Vagina (tissue), 2 donors: ENCODE measurements at regions not wholly inside any gene's neighbourhood (a gene's known extent, or its start where the extent isn't known, plus 50 kb on each side); places are given as distances from the start of the nearest gene placed in this dataset.
"Not testable (repeated sequence)": the region's sequence is repeated elsewhere in the genome, so short reads cannot be mapped to it uniquely, and the experiment has no call there.

ENCODE experiments used
- DNase-seq, 2 donors: peaks; one replicate each; pipeline ENCODE4 v3.0.0-alpha.2; 2017; ENCODE audit errors: extremely low spot score in 2 of 2
- H3K27ac ChIP-seq: fragments of 200-600 bp; sonication (generic); one replicate; pipeline ENCODE4 v1.5.1; 2019
- H3K27me3 ChIP-seq: fragments of 200-600 bp; sonication (generic); one replicate; pipeline ENCODE4 v1.5.1; 2019
- H3K36me3 ChIP-seq, 2 donors: fragments of 200-600 bp; sonication (generic); one replicate each; pipeline ENCODE4 v1.5.1; 2017 to 2019
- H3K4me1 ChIP-seq: fragments of 200-600 bp; sonication (generic); one replicate; pipeline ENCODE4 v1.5.1; 2019
- H3K4me3 ChIP-seq, 2 donors: fragments of 200-600 bp; sonication (generic); 1 replicate in 1 of 2; 2 replicates in 1 of 2; pipeline ENCODE4 v1.5.1; 2016 to 2019
- H3K9me3 ChIP-seq: fragments of 200-600 bp; sonication (generic); one replicate; pipeline ENCODE4 v1.5.1; 2019
- intact Hi-C: fragments of 100-400 bp; cut with DNase I; formaldehyde crosslinking; loops from one replicate; pipeline ENCODE4 v1.15.1; 2023

- H3K4me3 ChIP-seq, intact Hi-C loops, H3K4me1 ChIP-seq, H3K36me3 ChIP-seq, H3K27ac ChIP-seq, H3K9me3 ChIP-seq, DNase-seq, H3K27me3 ChIP-seq: not testable (repeated sequence)
Measured at GRCh38 chr2:89537862-89538261, 846.4 kb downstream of the RPIA start.

- H3K9me3 ChIP-seq, H3K4me1 ChIP-seq, H3K4me3 ChIP-seq, H3K36me3 ChIP-seq, intact Hi-C loops, H3K27me3 ChIP-seq, DNase-seq, H3K27ac ChIP-seq: not testable (repeated sequence)
Measured at GRCh38 chr2:89544110-89544509, 852.6 kb downstream of the RPIA start.

- H3K27ac ChIP-seq, H3K4me1 ChIP-seq, H3K4me3 ChIP-seq, intact Hi-C loops, H3K36me3 ChIP-seq, H3K9me3 ChIP-seq, H3K27me3 ChIP-seq, DNase-seq: not testable (repeated sequence)
Measured at GRCh38 chr2:89579154-89579553, 887.7 kb downstream of the RPIA start.

GRCh38 chr2:89582816-89583215 is 891.3 kb downstream of the RPIA start:
- H3K4me3 ChIP-seq, H3K4me1 ChIP-seq, H3K27me3 ChIP-seq, DNase-seq, H3K36me3 ChIP-seq, H3K27ac ChIP-seq, H3K9me3 ChIP-seq, intact Hi-C loops: not testable (repeated sequence)

GRCh38 chr2:89584046-89584445 is 892.6 kb downstream of the RPIA start:
- H3K9me3 ChIP-seq, H3K27me3 ChIP-seq, H3K4me1 ChIP-seq, H3K27ac ChIP-seq, intact Hi-C loops, H3K36me3 ChIP-seq: not testable (repeated sequence)
- peak in 1 of 2 donors; percentile 34 for DNase-seq
- H3K4me3 ChIP-seq, result peak overlapping the region in 1 of 2 donors; percentile 2

- H3K9me3 ChIP-seq, H3K36me3 ChIP-seq, H3K4me1 ChIP-seq, H3K27ac ChIP-seq, H3K27me3 ChIP-seq, DNase-seq, intact Hi-C loops: not testable (repeated sequence)
- H3K4me3 ChIP-seq, result peak overlapping the region in 1 of 2 donors; percentile 48
Measured at GRCh38 chr2:89584868-89585557, 893.5 kb downstream of the RPIA start.

- not testable (repeated sequence) for H3K27ac ChIP-seq
Measured at GRCh38 chr2:89585558-89585920, 894.1 kb downstream of the RPIA start.

GRCh38 chr2:89599843-89600242 is 908.4 kb downstream of the RPIA start:
- H3K9me3 ChIP-seq, H3K27ac ChIP-seq, H3K36me3 ChIP-seq, H3K4me1 ChIP-seq, intact Hi-C loops, H3K4me3 ChIP-seq, H3K27me3 ChIP-seq: not testable (repeated sequence)
- peak in 1 of 2 donors; percentile 25 for DNase-seq

More at GRCh38 chr2:89585558-89585920, 894.1 kb downstream of the RPIA start:
- H3K36me3 ChIP-seq, H3K27me3 ChIP-seq, intact Hi-C loops, H3K4me1 ChIP-seq, H3K9me3 ChIP-seq: not testable (repeated sequence)
- H3K4me3 ChIP-seq, result peak overlapping the region in 1 of 2 donors; percentile 48
- peak in 1 of 2 donors; percentile 46 for DNase-seq

- peak in 1 of 2 donors; percentile 54 for DNase-seq
- intact Hi-C loops, H3K36me3 ChIP-seq, H3K4me3 ChIP-seq, H3K27ac ChIP-seq, H3K4me1 ChIP-seq, H3K27me3 ChIP-seq, H3K9me3 ChIP-seq: not testable (repeated sequence)
Measured at GRCh38 chr2:89606514-89606913, 915.0 kb downstream of the RPIA start.

GRCh38 chr2:89610207-89610926 is 918.9 kb downstream of the RPIA start:
- H3K4me1 ChIP-seq, H3K27me3 ChIP-seq, H3K9me3 ChIP-seq, H3K4me3 ChIP-seq, intact Hi-C loops, H3K27ac ChIP-seq, H3K36me3 ChIP-seq: not testable (repeated sequence)
- peak in 1 of 2 donors; percentile 60 for DNase-seq

- H3K27ac ChIP-seq, DNase-seq, H3K9me3 ChIP-seq, intact Hi-C loops, H3K27me3 ChIP-seq, H3K36me3 ChIP-seq, H3K4me3 ChIP-seq, H3K4me1 ChIP-seq: not testable (repeated sequence)
Measured at GRCh38 chr2:89610927-89611515, 919.5 kb downstream of the RPIA start.

- not testable (repeated sequence) for H3K4me3 ChIP-seq, H3K9me3 ChIP-seq
Measured at GRCh38 chr2:89611710-89612109, 920.2 kb downstream of the RPIA start.

GRCh38 chr2:89649268-89649667 is 957.8 kb downstream of the RPIA start:
- H3K9me3 ChIP-seq, H3K27me3 ChIP-seq, H3K27ac ChIP-seq, DNase-seq, H3K4me3 ChIP-seq, H3K4me1 ChIP-seq, intact Hi-C loops, H3K36me3 ChIP-seq: not testable (repeated sequence)

More at GRCh38 chr2:89611710-89612109, 920.2 kb downstream of the RPIA start:
- H3K27ac ChIP-seq, intact Hi-C loops, DNase-seq, H3K36me3 ChIP-seq, H3K27me3 ChIP-seq, H3K4me1 ChIP-seq: not testable (repeated sequence)

GRCh38 chr2:89679254-89679653 is 987.8 kb downstream of the RPIA start:
- H3K27ac ChIP-seq, H3K27me3 ChIP-seq, H3K4me3 ChIP-seq, H3K4me1 ChIP-seq, H3K36me3 ChIP-seq, H3K9me3 ChIP-seq, DNase-seq, intact Hi-C loops: not testable (repeated sequence)
